Neural progenitor cell (in vitro differentiated cells): ENCODE measurements at regions not wholly inside any gene's neighbourhood (a gene's known extent, or its start where the extent isn't known, plus 50 kb on each side); places are given as distances from the start of the nearest gene placed in this dataset.

Experiments
- DNase-seq: peaks from one replicate; pipeline ENCODE4 v3.0.0-alpha.2; 2016; ENCODE audit warnings: low spot score
- H2AFZ ChIP-seq: fragments of 200-600 bp; sonication (generic); replicated peaks from 2 replicates; pipeline ENCODE4 v1.6.1; 2016; ENCODE audit warnings: antibody characterized with exemption
- H3F3A ChIP-seq: fragments of 200-600 bp; sonication (generic); 2 replicates; pipeline ENCODE4 v1.6.1; 2016; ENCODE audit warnings: antibody characterized with exemption, low read depth
- H3K27ac ChIP-seq: fragments of 200-600 bp; sonication (generic); 2 replicates; pipeline ENCODE4 v1.5.1; 2016; ENCODE audit warnings: mild to moderate bottlenecking
- H3K27me3 ChIP-seq: fragments of 200-600 bp; sonication (generic); 2 replicates; pipeline ENCODE4 v1.6.1; 2016; ENCODE audit warnings: mild to moderate bottlenecking, moderate library complexity
- H3K36me3 ChIP-seq: fragments of 200-600 bp; sonication (generic); 2 replicates; pipeline ENCODE4 v1.5.1; 2016
- H3K4me1 ChIP-seq: fragments of 200-600 bp; sonication (generic); 2 replicates; pipeline ENCODE4 v1.6.1; 2016; ENCODE audit warnings: mixed run types
- H3K4me2 ChIP-seq: fragments of 200-600 bp; sonication (generic); 2 replicates; pipeline ENCODE4 v1.6.1; 2016
- H3K4me3 ChIP-seq: fragments of 200-600 bp; sonication (generic); 2 replicates; pipeline ENCODE4 v1.5.1; 2016
- H3K79me2 ChIP-seq: fragments of 200-600 bp; sonication (generic); 2 replicates; pipeline ENCODE4 v1.6.1; 2016; ENCODE audit warnings: low read depth
- H3K9ac ChIP-seq: fragments of 200-600 bp; sonication (generic); 2 replicates; pipeline ENCODE4 v1.6.1; 2016
- H3K9me3 ChIP-seq: fragments of 200-600 bp; sonication (generic); 2 replicates; pipeline ENCODE4 v1.5.1; 2016; ENCODE audit warnings: low read depth
- H4K20me1 ChIP-seq: fragments of 200-600 bp; sonication (generic); 2 replicates; pipeline ENCODE4 v1.6.1; 2016; ENCODE audit warnings: low read depth
- H3K27ac Mint-ChIP-seq: 3 replicates; pipeline ENCODE4 v1.8.0; 2021; ENCODE audit warnings: mixed read lengths
- H3K27me3 Mint-ChIP-seq: 2 replicates; pipeline ENCODE4 v1.8.0; 2022; ENCODE audit warnings: low read depth, mild to moderate bottlenecking, inconsistent platforms, moderate library complexity, mixed read lengths; ENCODE audit not compliant: insufficient read depth
- H3K36me3 Mint-ChIP-seq: 3 replicates; pipeline ENCODE4 v1.8.0; 2021; ENCODE audit warnings: mixed read lengths
- H3K4me1 Mint-ChIP-seq: 3 replicates; pipeline ENCODE4 v1.8.0; 2021; ENCODE audit warnings: mixed read lengths
- H3K4me3 Mint-ChIP-seq: 3 replicates; pipeline ENCODE4 v1.8.0; 2021; ENCODE audit warnings: mild to moderate bottlenecking, moderate library complexity, mixed read lengths
- H3K9me3 Mint-ChIP-seq: 3 replicates; pipeline ENCODE4 v1.8.0; 2020; ENCODE audit warnings: mixed read lengths
- EZH2 ChIP-seq: fragments of 200-600 bp; sonication (generic); IDR thresholded peaks from 2 replicates; pipeline ENCODE4 v1.6.1; 2017; ENCODE audit warnings: antibody characterized with exemption, mild to moderate bottlenecking, moderate library complexity
- EZH2phosphoT487 ChIP-seq: fragments of 200-600 bp; sonication (generic); IDR thresholded peaks from 2 replicates; pipeline ENCODE4 v1.6.1; 2017; ENCODE audit warnings: antibody characterized with exemption
- TF ChIP-seq, protein P1 (sequence below): fragments of 200-600 bp; sonication (generic); IDR thresholded peaks from 2 replicates; pipeline ENCODE4 v1.5.1; 2017; ENCODE audit warnings: antibody characterized with exemption, mild to moderate bottlenecking

DNA sequence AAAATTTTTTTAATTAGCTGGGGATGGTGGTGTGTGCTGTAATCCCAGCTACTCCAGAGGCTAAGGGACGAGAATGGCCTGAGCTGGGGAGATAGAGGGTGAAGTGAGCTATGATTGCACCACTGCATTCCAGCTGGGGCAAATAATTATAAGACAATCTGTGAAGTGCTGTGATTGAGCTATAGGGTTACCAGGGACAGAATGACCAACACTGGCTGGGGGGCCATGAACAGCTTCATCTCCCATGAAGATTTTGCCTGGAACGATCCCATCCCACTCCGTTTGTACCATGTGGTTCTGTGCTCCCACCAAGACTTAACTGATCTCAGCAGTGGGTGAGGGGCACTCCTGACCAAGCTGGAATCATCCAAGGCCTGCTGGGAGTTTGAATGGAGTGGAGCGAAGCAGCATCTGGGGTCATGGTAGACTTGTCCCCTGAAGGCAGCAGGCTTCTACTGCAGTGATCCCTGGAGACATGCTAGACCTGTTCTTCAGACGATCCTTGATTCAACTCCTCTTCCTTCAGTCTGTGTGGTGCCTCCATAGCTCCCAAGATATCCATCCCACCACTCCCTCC, 53.6 kb upstream of the CTPS1 start:
- no peak overlapping the region for H3K27ac ChIP-seq
- no peak overlapping the region for H3K9ac ChIP-seq
- Mint-ChIP-seq H3K27me3 (peaks cover 4% of the 10 kb centered on the region), H3K4me1 (peaks cover 23% of the 10 kb centered on the region), H3K27ac (no peak overlapping the region), H3K4me3 (no peak overlapping the region), H3K9me3 (no peaks in the 10 kb centered on the region), H3K36me3 (no peaks in the 10 kb centered on the region)
- H3K9me3 ChIP-seq: no peaks in the 10 kb centered on the region
- H3K4me2 ChIP-seq: no peak overlapping the region
- H2AFZ ChIP-seq: peak overlapping the region; percentile 82
- H3K4me3 ChIP-seq: no peak overlapping the region
- no peak for DNase-seq
- no peaks in the 10 kb centered on the region for H3K27me3 ChIP-seq
- H4K20me1 ChIP-seq: no peaks in the 10 kb centered on the region
- TF ChIP-seq EZH2phosphoT487: no peak
- TF ChIP-seq, protein P1, sequence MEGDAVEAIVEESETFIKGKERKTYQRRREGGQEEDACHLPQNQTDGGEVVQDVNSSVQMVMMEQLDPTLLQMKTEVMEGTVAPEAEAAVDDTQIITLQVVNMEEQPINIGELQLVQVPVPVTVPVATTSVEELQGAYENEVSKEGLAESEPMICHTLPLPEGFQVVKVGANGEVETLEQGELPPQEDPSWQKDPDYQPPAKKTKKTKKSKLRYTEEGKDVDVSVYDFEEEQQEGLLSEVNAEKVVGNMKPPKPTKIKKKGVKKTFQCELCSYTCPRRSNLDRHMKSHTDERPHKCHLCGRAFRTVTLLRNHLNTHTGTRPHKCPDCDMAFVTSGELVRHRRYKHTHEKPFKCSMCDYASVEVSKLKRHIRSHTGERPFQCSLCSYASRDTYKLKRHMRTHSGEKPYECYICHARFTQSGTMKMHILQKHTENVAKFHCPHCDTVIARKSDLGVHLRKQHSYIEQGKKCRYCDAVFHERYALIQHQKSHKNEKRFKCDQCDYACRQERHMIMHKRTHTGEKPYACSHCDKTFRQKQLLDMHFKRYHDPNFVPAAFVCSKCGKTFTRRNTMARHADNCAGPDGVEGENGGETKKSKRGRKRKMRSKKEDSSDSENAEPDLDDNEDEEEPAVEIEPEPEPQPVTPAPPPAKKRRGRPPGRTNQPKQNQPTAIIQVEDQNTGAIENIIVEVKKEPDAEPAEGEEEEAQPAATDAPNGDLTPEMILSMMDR: no peak
- TF ChIP-seq EZH2: no peak
- H3K4me1 ChIP-seq: peaks cover 8% of the 10 kb centered on the region
- no peaks in the 10 kb centered on the region for H3K36me3 ChIP-seq
- H3K79me2 ChIP-seq: no peaks in the 10 kb centered on the region
- H3F3A ChIP-seq: no peaks in the 10 kb centered on the region

DNA sequence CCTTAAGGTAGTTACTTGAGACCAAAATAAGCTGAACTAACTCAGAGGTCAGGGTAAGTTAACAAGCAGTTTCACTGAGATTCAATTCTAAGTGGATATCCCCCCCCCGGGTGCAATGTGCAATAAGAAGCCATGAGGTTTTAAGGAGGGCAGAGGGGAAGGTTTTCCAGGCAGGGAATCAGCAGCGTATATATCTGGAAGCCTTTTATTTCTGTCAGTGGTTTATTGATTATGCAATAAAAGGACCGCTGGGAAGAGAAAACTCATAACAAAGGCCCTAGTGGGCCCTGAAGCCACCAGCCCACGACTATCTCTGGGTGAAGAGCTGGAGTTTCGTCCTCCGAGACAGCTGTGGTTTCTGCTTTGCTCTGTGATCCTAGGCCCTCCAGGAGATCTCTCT, 53.1 kb upstream of the CTPS1 start:
- Mint-ChIP-seq H3K27me3 (peaks cover 6% of the 10 kb centered on the region), H3K4me3 (no peak overlapping the region), H3K36me3 (no peaks in the 10 kb centered on the region), H3K27ac (no peak overlapping the region), H3K9me3 (no peaks in the 10 kb centered on the region), H3K4me1 (peaks cover 24% of the 10 kb centered on the region)
- H3K9me3 ChIP-seq: no peaks in the 10 kb centered on the region
- peak overlapping the region; percentile 82 for H2AFZ ChIP-seq
- no peaks in the 10 kb centered on the region for H3K27me3 ChIP-seq
- TF ChIP-seq, protein P1: no peak
- TF ChIP-seq EZH2: no peak
- TF ChIP-seq EZH2phosphoT487: no peak
- peaks cover 8% of the 10 kb centered on the region for H3K4me1 ChIP-seq
- no peak overlapping the region for H3K4me3 ChIP-seq
- no peaks in the 10 kb centered on the region for H4K20me1 ChIP-seq
- H3K4me2 ChIP-seq: no peak overlapping the region
- H3K36me3 ChIP-seq: no peaks in the 10 kb centered on the region
- H3K79me2 ChIP-seq: no peaks in the 10 kb centered on the region
- no peak overlapping the region for H3K27ac ChIP-seq
- DNase-seq: no peak
- no peaks in the 10 kb centered on the region for H3F3A ChIP-seq
- H3K9ac ChIP-seq: no peak overlapping the region

DNA sequence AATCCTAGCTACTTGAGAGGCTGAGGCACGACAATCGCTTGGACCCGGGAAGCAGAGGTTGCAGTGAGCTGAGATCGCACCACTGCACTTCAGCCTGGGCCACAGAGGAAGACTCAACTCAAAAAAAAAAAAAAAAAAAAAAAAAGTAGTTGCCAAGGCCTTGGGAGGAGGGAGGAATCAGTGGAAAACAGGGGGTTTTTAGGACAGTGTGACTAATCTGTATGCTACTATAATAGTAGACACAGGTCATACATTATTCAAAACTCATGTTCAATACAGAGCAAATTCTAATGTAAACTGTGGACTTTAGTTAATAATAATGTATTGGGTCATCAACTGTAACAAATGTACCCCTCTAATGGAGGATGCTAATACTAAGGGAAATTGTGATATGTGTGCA, 51.7 kb upstream of the CTPS1 start:
- no peaks in the 10 kb centered on the region for H3K36me3 ChIP-seq
- H3K4me1 ChIP-seq: peaks cover 8% of the 10 kb centered on the region
- Mint-ChIP-seq H3K27me3 (peaks cover 6% of the 10 kb centered on the region), H3K9me3 (no peaks in the 10 kb centered on the region), H3K36me3 (no peaks in the 10 kb centered on the region), H3K27ac (no peak overlapping the region), H3K4me1 (peaks cover 31% of the 10 kb centered on the region), H3K4me3 (no peak overlapping the region)
- no peaks in the 10 kb centered on the region for H3K9me3 ChIP-seq
- H2AFZ ChIP-seq: no peak overlapping the region
- no peaks in the 10 kb centered on the region for H3F3A ChIP-seq
- no peak overlapping the region for H3K27ac ChIP-seq
- H3K27me3 ChIP-seq: no peaks in the 10 kb centered on the region
- no peaks in the 10 kb centered on the region for H4K20me1 ChIP-seq
- TF ChIP-seq, protein P1: no peak
- TF ChIP-seq EZH2: no peak
- TF ChIP-seq EZH2phosphoT487: no peak
- no peak overlapping the region for H3K9ac ChIP-seq
- H3K4me2 ChIP-seq: no peak overlapping the region
- no peaks in the 10 kb centered on the region for H3K79me2 ChIP-seq
- no peak for DNase-seq
- no peak overlapping the region for H3K4me3 ChIP-seq
